PFSK-1 (cell line): ENCODE measurements at regions not wholly inside any gene's neighbourhood (a gene's known extent, or its start where the extent isn't known, plus 50 kb on each side); places are given as distances from the start of the nearest gene placed in this dataset.

Source experiments
- FOXP2 ChIP-seq: optimal IDR thresholded peaks from 2 replicates; pipeline ENCODE3; 2011; ENCODE audit warnings: borderline replicate concordance, control low read depth, inconsistent platforms; ENCODE audit not compliant: insufficient read depth; ENCODE audit errors: extremely low read length, extremely low read depth
- POLR2AphosphoS5 ChIP-seq: IDR thresholded peaks from 2 replicates; pipeline ENCODE4 v1.6.1; 2012; ENCODE audit warnings: low read depth, mild to moderate bottlenecking, control low read depth, low read length, moderate library complexity
- SIN3A ChIP-seq: IDR thresholded peaks from 2 replicates; pipeline ENCODE4 v1.6.1; 2012; ENCODE audit warnings: mild to moderate bottlenecking, low read length, moderate library complexity, borderline replicate concordance; ENCODE audit not compliant: insufficient read depth
- TAF1 ChIP-seq: IDR thresholded peaks from 2 replicates; pipeline ENCODE4 v1.6.1; 2012; ENCODE audit warnings: low read length, control low read depth, borderline replicate concordance; ENCODE audit not compliant: insufficient read depth
- TF ChIP-seq, protein P1 (sequence below), 2 experiments: IDR thresholded peaks; 2 replicates each; pipeline versions ENCODE4 v1.6.1 to v1.8.0; 2011 to 2012; ENCODE audit warnings: low read depth in 2 of 2, low read length in 2 of 2, control low read depth in 1 of 2, inconsistent platforms in 1 of 2, mild to moderate bottlenecking in 1 of 2, moderate library complexity in 1 of 2; ENCODE audit not compliant: insufficient read depth in 1 of 2

GRCh38 chr1:188281921-188282320, 1453.2 kb downstream of the PLA2G4A start:
- TF ChIP-seq, protein P1, sequence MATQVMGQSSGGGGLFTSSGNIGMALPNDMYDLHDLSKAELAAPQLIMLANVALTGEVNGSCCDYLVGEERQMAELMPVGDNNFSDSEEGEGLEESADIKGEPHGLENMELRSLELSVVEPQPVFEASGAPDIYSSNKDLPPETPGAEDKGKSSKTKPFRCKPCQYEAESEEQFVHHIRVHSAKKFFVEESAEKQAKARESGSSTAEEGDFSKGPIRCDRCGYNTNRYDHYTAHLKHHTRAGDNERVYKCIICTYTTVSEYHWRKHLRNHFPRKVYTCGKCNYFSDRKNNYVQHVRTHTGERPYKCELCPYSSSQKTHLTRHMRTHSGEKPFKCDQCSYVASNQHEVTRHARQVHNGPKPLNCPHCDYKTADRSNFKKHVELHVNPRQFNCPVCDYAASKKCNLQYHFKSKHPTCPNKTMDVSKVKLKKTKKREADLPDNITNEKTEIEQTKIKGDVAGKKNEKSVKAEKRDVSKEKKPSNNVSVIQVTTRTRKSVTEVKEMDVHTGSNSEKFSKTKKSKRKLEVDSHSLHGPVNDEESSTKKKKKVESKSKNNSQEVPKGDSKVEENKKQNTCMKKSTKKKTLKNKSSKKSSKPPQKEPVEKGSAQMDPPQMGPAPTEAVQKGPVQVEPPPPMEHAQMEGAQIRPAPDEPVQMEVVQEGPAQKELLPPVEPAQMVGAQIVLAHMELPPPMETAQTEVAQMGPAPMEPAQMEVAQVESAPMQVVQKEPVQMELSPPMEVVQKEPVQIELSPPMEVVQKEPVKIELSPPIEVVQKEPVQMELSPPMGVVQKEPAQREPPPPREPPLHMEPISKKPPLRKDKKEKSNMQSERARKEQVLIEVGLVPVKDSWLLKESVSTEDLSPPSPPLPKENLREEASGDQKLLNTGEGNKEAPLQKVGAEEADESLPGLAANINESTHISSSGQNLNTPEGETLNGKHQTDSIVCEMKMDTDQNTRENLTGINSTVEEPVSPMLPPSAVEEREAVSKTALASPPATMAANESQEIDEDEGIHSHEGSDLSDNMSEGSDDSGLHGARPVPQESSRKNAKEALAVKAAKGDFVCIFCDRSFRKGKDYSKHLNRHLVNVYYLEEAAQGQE (IDR thresholded peaks at IDR 0.05; ENCODE audit: insufficient read depth in 1 of 2, low read depth in 2 of 2, low read length in 2 of 2), result no peak
- TF ChIP-seq SIN3A (no peak), TAF1 (no peak), FOXP2 (no peak), POLR2AphosphoS5 (no peak)

GRCh38 chr1:188295157-188295556, 1466.4 kb downstream of the PLA2G4A start:
- TF ChIP-seq SIN3A (no peak), FOXP2 (no peak), POLR2AphosphoS5 (no peak), TAF1 (no peak)
- TF ChIP-seq, protein P1 (IDR thresholded peaks at IDR 0.05; ENCODE audit: insufficient read depth in 1 of 2, low read depth in 2 of 2, low read length in 2 of 2), result no peak

DNA sequence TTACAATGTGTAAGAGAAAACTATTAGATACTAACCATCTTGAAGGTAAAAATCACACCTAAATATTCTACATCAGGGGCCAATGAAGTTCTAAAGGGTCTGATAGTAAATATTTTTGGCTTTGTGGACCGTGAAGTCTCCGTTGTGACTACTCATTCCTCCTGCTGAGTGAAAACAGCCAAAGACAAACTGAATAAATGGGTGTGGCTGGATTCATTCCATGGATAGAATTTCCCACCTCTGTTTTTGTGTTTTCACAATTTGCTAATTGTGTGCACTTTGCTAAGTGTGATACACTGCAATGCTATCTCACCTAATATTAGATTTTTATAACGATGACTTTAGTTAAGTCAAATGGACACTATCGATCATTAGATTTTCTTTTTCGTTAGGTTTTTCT, 1474.0 kb downstream of the PLA2G4A start:
- TF ChIP-seq SIN3A (no peak), FOXP2 (no peak), TAF1 (no peak), POLR2AphosphoS5 (no peak)
- TF ChIP-seq, protein P1 (IDR thresholded peaks at IDR 0.05; ENCODE audit: insufficient read depth in 1 of 2, low read depth in 2 of 2, low read length in 2 of 2), result no peak

DNA sequence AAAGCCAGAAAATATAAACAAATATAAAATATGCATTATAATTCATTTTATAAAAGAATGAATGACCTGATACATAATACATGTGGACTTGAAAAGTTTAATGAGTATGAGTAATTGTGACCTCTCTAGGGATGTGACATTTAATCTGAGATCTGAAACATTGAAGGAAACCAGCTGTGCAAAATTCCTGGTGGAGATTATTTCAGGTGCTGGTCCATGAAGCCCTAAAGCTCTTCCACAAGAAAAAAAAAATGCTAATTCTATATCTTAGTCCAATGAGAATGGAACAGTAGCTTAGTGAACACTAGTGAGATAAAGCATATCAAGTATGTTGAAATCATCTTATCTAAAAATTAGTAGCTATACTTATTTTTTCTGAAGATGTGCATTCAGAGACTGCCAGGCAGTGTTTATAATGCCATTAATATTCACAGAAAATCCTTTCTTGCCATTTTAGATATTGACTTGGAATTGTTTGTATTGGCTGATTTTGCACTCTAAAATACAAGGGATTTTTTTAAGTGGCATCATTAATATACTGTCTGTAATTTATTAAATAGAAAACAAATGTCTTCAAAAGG, 1485.9 kb downstream of the PLA2G4A start:
- TF ChIP-seq TAF1 (no peak), POLR2AphosphoS5 (no peak), SIN3A (no peak), FOXP2 (no peak)
- TF ChIP-seq, protein P1 (IDR thresholded peaks at IDR 0.05; ENCODE audit: insufficient read depth in 1 of 2, low read depth in 2 of 2, low read length in 2 of 2), result no peak

DNA sequence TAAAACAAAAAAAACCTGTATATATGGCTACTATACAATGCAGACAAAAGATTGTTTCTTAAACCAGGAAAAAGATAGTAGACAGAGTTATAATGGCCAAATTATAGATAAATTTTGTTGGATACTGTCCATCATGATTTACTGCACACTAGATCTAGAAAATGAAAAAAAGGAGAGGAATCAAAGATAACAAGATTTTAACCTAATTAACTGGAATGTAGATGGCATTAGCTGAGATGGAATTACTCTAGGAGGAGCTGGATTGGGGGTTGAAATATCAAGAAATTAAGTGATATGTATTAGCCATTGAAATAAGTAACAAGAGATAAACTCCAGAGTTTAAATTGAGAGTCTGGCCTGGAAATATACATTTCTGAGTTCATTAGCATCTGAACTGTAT, 1489.1 kb downstream of the PLA2G4A start:
- no peak for TF ChIP-seq TAF1
- no peak for TF ChIP-seq POLR2AphosphoS5
- TF ChIP-seq, protein P1 (IDR thresholded peaks at IDR 0.05; ENCODE audit: insufficient read depth in 1 of 2, low read depth in 2 of 2, low read length in 2 of 2), result no peak
- no peak for TF ChIP-seq SIN3A
- no peak for TF ChIP-seq FOXP2
